ENCODE measurements at regions not wholly inside any gene's neighbourhood (a gene's known extent, or its start where the extent isn't known, plus 50 kb on each side); places are given as distances from the start of the nearest gene placed in this dataset.

- no peak overlapping the region for H3K4me3 ChIP-seq (replicated peaks in 1 of 2; ENCODE audit: low read depth in 1 of 2, low read length in 2 of 2)
Observed at GRCh38 chr18:73043211-73043610, 175.4 kb upstream of the NETO1 start.

GRCh38 chr18:73040247-73040646, 172.5 kb upstream of the NETO1 start:
- TF ChIP-seq CTCF (IDR thresholded peaks at IDR 0.05 in 2 of 3, conservative IDR thresholded peaks at IDR 0.05 in 1 of 3; ENCODE audit: borderline replicate concordance in 1 of 3, insufficient read depth in 1 of 3, low read depth in 2 of 3, low read length in 2 of 3) (no peak), POLR2A (IDR thresholded peaks at IDR 0.05; ENCODE audit: borderline replicate concordance, extremely low read depth, insufficient read depth, insufficient read length) (no peak), ZNF274 (IDR thresholded peaks at IDR 0.05; ENCODE audit: low read depth, low read length) (no peak), MAX (IDR thresholded peaks at IDR 0.05) (no peak), FOSL1 (IDR thresholded peaks at IDR 0.05; ENCODE audit: low read depth) (no peak)
- H3K4me3 ChIP-seq (replicated peaks in 1 of 2; ENCODE audit: low read depth in 1 of 2, low read length in 2 of 2): no peak overlapping the region
- no peak overlapping the region for H3K9ac ChIP-seq (ENCODE audit: low read length)
- no peak overlapping the region for H3K27ac ChIP-seq (ENCODE audit: low read depth, low read length)
- ATAC-seq: no peak
- H2AFZ ChIP-seq (ENCODE audit: low read depth, low read length, poor library complexity, severe bottlenecking): no peak overlapping the region
- peaks cover 4 to 21% of the 10 kb centered on the region in 2 experiments; a peak in 2 of 4 replicates for H3K9me3 ChIP-seq (ENCODE audit: control insufficient read depth in 1 of 2, insufficient read depth in 1 of 2, low read depth in 1 of 2, low read length in 2 of 2)
- POLR2A ChIA-PET: no interaction called here
- RAD21 ChIA-PET (ENCODE audit: low non-redundant PET in 1 of 2, low total read pairs in 2 of 2, uncharacterized antibody in 2 of 2, unreplicated experiment in 2 of 2): no interaction called here
- H3K27me3 ChIP-seq (ENCODE audit: insufficient read depth, low read length): no peaks in the 10 kb centered on the region
- H3K79me2 ChIP-seq (ENCODE audit: insufficient read depth, low read length): no peaks in the 10 kb centered on the region
- no peaks in the 10 kb centered on the region for H3K4me1 ChIP-seq (ENCODE audit: control insufficient read depth in 1 of 2, insufficient read depth in 2 of 2, low read length in 2 of 2)
- CTCF ChIA-PET: no interaction called here
- no peaks in the 10 kb centered on the region for H3K36me3 ChIP-seq (ENCODE audit: control insufficient read depth in 1 of 2, insufficient read depth in 2 of 2, low read length in 2 of 2)
- intact Hi-C loops (cut with micrococcal nuclease): no loop called here
- no peak overlapping the region for H3K4me2 ChIP-seq (ENCODE audit: low read length)
- no peak for DNase-seq (ENCODE audit: low read depth, low spot score)
- no TSS peak for BruUV-seq (replicated peaks)
- H3K9me2 ChIP-seq (ENCODE audit: insufficient read depth): no peaks in the 10 kb centered on the region
- no peaks in the 10 kb centered on the region for H4K20me1 ChIP-seq (ENCODE audit: insufficient read depth)

More at GRCh38 chr18:73043211-73043610, 175.4 kb upstream of the NETO1 start:
- Histone ChIP-seq H3K4me1 (ENCODE audit: control insufficient read depth in 1 of 2, insufficient read depth in 2 of 2, low read length in 2 of 2) (no peaks in the 10 kb centered on the region), H3K9me3 (ENCODE audit: control insufficient read depth in 1 of 2, insufficient read depth in 1 of 2, low read depth in 1 of 2, low read length in 2 of 2) (peaks cover 8 to 21% of the 10 kb centered on the region in 2 experiments; a peak in 2 of 4 replicates), H2AFZ (ENCODE audit: low read depth, low read length, poor library complexity, severe bottlenecking) (no peak overlapping the region), H3K79me2 (ENCODE audit: insufficient read depth, low read length) (no peaks in the 10 kb centered on the region), H3K27me3 (ENCODE audit: insufficient read depth, low read length) (no peaks in the 10 kb centered on the region), H4K20me1 (ENCODE audit: insufficient read depth) (no peaks in the 10 kb centered on the region), H3K27ac (ENCODE audit: low read depth, low read length) (no peak overlapping the region), H3K36me3 (ENCODE audit: control insufficient read depth in 1 of 2, insufficient read depth in 2 of 2, low read length in 2 of 2) (no peaks in the 10 kb centered on the region), H3K9me2 (ENCODE audit: insufficient read depth) (no peaks in the 10 kb centered on the region), H3K9ac (ENCODE audit: low read length) (no peak overlapping the region), H3K4me2 (ENCODE audit: low read length) (no peak overlapping the region)
- ATAC-seq (no peak), DNase-seq (ENCODE audit: low read depth, low spot score) (no peak)
- ChIA-PET RAD21 (ENCODE audit: low non-redundant PET in 1 of 2, low total read pairs in 2 of 2, uncharacterized antibody in 2 of 2, unreplicated experiment in 2 of 2) (no interaction called here), CTCF (no interaction called here), POLR2A (no interaction called here)
- TF ChIP-seq ZFX (IDR thresholded peaks at IDR 0.05): no peak
- TF ChIP-seq POLR2A (IDR thresholded peaks at IDR 0.05; ENCODE audit: borderline replicate concordance, extremely low read depth, insufficient read depth, insufficient read length): no peak
- TF ChIP-seq YY1 (IDR thresholded peaks at IDR 0.05; ENCODE audit: extremely low read depth, insufficient replicate concordance, low read depth, low read length): no peak
- no peak for TF ChIP-seq SIN3A (IDR thresholded peaks at IDR 0.05; ENCODE audit: low read depth)
- TF ChIP-seq TCF7L2 (IDR thresholded peaks at IDR 0.05; ENCODE audit: borderline replicate concordance, extremely low read depth, insufficient read depth, insufficient read length): no peak
- TF ChIP-seq SRF (IDR thresholded peaks at IDR 0.05; ENCODE audit: low read depth): no peak
- no peak for TF ChIP-seq ELF1 (IDR thresholded peaks at IDR 0.05; ENCODE audit: borderline replicate concordance, low read depth)
- BruUV-seq (replicated peaks): no TSS peak
- intact Hi-C loops (cut with micrococcal nuclease): no loop called here
